ENCODE measurements at regions not wholly inside any gene's neighbourhood (a gene's known extent, or its start where the extent isn't known, plus 50 kb on each side); places are given as distances from the start of the nearest gene placed in this dataset.

DNA sequence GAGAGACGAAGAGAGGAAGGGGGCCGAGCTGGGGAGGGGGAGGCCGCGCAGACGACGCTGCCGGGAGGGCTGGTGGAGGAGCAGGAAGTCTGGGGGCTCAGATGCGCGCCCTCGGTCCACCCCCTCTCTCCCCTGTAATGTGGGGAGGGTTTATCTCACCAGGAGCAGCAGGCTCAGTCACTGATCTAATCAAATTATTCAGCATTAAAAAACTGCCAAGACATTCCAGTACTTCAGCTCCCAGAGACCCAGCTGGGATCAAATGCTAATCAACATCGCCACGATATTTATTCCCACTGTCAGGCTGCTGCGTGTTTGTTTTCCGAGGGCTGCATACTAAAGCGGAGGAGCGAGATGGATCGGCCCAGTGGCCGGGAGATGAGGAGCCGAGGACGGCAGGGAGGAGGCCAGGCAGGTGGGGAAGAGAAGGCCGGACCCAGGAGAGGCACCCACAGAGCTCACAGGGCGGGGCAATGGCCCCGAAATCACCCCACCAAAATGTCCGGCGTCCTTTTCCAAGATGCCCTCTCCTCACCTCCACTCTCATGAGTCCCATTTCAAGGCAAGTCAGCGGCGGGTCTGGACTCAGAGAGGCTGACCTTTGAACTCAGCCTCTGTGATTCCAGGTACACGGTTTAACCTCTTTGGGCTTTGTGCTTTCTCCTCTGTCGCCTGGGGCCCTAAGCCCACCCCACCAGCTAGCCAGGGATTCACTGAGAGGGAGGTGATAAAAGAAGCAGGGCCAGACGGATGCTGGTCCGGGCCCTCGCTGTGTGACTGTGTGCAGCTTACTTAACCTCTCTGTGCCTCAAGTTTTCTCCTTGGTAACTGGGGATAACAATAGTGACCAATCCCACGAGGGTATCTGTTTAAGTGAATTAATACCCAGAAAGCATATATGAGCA is 502.1 kb downstream of the MN1 start:
- no peak for TF ChIP-seq POLR2AphosphoS5 (IDR thresholded peaks at IDR 0.05; ENCODE audit: low read depth, low read length)
- no peak for TF ChIP-seq SIN3A (IDR thresholded peaks at IDR 0.05; ENCODE audit: borderline replicate concordance, insufficient read depth, low read length)
- no peak for TF ChIP-seq TAF1 (IDR thresholded peaks at IDR 0.05; ENCODE audit: borderline replicate concordance, insufficient read depth, low read length)
- TF ChIP-seq, protein P1, sequence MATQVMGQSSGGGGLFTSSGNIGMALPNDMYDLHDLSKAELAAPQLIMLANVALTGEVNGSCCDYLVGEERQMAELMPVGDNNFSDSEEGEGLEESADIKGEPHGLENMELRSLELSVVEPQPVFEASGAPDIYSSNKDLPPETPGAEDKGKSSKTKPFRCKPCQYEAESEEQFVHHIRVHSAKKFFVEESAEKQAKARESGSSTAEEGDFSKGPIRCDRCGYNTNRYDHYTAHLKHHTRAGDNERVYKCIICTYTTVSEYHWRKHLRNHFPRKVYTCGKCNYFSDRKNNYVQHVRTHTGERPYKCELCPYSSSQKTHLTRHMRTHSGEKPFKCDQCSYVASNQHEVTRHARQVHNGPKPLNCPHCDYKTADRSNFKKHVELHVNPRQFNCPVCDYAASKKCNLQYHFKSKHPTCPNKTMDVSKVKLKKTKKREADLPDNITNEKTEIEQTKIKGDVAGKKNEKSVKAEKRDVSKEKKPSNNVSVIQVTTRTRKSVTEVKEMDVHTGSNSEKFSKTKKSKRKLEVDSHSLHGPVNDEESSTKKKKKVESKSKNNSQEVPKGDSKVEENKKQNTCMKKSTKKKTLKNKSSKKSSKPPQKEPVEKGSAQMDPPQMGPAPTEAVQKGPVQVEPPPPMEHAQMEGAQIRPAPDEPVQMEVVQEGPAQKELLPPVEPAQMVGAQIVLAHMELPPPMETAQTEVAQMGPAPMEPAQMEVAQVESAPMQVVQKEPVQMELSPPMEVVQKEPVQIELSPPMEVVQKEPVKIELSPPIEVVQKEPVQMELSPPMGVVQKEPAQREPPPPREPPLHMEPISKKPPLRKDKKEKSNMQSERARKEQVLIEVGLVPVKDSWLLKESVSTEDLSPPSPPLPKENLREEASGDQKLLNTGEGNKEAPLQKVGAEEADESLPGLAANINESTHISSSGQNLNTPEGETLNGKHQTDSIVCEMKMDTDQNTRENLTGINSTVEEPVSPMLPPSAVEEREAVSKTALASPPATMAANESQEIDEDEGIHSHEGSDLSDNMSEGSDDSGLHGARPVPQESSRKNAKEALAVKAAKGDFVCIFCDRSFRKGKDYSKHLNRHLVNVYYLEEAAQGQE (IDR thresholded peaks at IDR 0.05; ENCODE audit: insufficient read depth in 1 of 2, low read depth in 2 of 2, low read length in 2 of 2): no peak
- peak; percentile 32 for TF ChIP-seq FOXP2 (optimal IDR thresholded peaks at IDR 0.05; ENCODE audit: borderline replicate concordance, extremely low read depth, extremely low read length, insufficient read depth)

Measured in PFSK-1 (cell line).